PC-3 (cell line): ENCODE measurements at regions not wholly inside any gene's neighbourhood (a gene's known extent, or its start where the extent isn't known, plus 50 kb on each side); places are given as distances from the start of the nearest gene placed in this dataset.

ENCODE experiments used
- CTCF ChIP-seq: fragments of 300-600 bp; sonication (generic); conservative IDR thresholded peaks from 2 replicates; pipeline ENCODE4 v1.5.1; 2017; ENCODE audit warnings: antibody characterized with exemption, low read depth, mild to moderate bottlenecking, low read length
- EZH2 ChIP-seq: fragments of 300-600 bp; sonication (generic); IDR thresholded peaks from one replicate; pipeline ENCODE4 v1.6.1; 2017; ENCODE audit warnings: antibody characterized with exemption, mild to moderate bottlenecking, low read length; ENCODE audit not compliant: unreplicated experiment
- EZH2phosphoT487 ChIP-seq: fragments of 300-600 bp; sonication (generic); IDR thresholded peaks from 2 replicates; pipeline ENCODE4 v1.6.1; 2018; ENCODE audit warnings: mild to moderate bottlenecking, antibody characterized with exemption, low read length, borderline replicate concordance

DNA sequence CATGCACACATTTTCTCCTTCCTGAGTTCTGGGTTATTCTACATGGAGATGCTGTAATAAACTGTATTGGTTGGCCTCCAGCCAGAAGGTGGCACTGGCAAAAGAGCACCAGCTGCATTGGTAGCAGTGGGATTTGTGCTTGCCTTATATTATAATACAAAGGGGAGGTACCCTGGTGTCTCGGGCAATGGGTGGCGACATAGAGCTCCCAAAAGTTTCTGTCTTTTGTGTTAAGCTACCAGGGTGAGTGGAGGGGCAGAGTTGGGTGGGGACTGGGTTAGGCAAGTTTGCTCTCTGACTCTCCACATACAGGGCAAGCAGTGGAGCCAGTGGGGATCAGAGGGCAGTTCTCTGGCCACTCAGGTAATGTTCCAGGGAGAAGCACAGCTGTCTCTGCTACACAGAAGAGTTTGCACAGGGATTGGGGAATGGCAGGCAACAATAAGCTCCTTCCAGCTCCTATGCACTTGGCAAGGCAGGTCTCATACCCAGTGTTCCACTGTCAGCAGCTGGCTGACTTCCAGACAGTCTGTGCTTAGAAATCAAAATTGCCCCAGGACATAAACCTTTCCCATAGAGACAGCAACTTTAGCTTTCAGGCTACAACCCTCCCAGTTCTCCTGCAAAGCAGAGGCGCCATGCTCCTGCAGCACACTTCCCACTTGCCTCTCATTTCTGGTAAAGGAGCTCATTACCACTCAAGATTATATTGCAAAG is 463.9 kb upstream of the PCDH7 start:
- no peak for TF ChIP-seq CTCF
- no peak for TF ChIP-seq EZH2phosphoT487
- no peak for TF ChIP-seq EZH2
